Activated CD4-positive, alpha-beta T cell treated with anti-CD3 and anti-CD28 coated beads, Interleukin-2, amount 50 U/mL, for 16 hours (primary cell): ENCODE measurements at regions not wholly inside any gene's neighbourhood (a gene's known extent, or its start where the extent isn't known, plus 50 kb on each side); places are given as distances from the start of the nearest gene placed in this dataset.

Source experiments
- DNase-seq: peaks from one replicate; pipeline ENCODE4 v3.0.0-alpha.2; 2020

DNA sequence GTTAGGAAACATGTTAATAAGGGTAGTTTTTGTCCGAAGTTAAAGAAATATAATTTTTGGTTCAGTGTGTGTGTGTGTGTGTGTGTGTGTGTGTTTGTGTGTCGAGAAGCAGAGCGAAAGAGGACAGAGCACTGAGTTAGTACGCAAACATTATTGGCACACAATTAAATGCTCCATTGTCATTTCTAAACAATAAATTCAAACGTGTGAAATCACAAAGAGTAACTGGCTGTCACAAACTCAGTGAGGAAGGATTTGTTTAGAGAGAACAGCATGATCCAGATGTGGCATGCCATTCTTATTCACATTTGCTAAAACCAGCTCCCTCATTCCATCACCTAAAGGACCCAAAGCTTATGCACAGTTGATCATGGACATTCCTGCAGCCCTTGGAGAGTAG is 970.8 kb downstream of the DTWD2 start:
- no peak for DNase-seq

DNA sequence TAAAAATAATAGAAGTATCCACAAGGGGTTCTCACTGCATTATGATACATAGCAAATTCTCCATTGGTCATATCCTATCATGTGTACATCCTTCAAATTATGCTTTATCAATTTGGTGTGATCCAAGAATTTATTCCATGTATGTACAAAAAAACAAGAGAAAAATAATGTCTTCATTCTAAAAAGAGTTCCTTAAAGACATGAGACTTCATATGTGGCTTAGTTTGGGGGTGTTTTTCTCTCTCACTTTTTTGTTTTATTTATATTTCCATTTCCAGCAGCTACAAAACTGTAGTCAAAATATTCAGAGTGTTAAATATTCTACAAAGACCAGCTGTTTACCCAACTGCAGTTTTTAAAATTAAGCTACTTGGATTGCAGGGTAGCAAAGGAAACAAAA is 972.0 kb downstream of the DTWD2 start:
- no peak for DNase-seq

- no peak for DNase-seq
These were observed 972.8 kb downstream of the DTWD2 start for GRCh38 chr5:118015511-118015910.

GRCh38 chr5:118009741-118010297 is 978.5 kb downstream of the DTWD2 start:
- no peak for DNase-seq

GRCh38 chr5:118008779-118009178 is 979.6 kb downstream of the DTWD2 start:
- DNase-seq: no peak

- no peak for DNase-seq
These were observed 981.1 kb downstream of the DTWD2 start for GRCh38 chr5:118007262-118007661.

GRCh38 chr5:118006219-118006618 is 982.1 kb downstream of the DTWD2 start:
- DNase-seq: no peak

GRCh38 chr5:117999939-118000549 is 988.3 kb downstream of the DTWD2 start:
- no peak for DNase-seq

DNA sequence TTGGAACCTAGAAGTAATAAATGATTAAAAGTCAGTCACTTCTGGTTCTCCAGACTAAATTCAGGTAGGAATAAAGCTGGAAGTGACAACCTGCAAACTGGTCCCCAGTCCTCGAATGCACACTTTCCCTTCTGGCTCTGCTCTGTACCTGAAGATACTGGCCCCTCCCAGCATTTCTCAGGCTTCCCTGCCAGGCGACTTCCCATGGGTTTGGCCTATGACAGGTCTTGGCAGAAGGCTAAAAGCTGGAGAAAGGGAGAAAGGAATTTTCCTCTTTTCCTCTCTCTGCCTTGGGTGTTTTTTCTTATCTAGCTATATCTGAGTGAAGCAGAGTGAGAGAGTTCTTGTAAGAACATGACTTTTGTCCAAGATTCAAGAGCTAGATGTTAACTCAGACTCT is 1005.7 kb downstream of the DTWD2 start:
- DNase-seq: no peak

- no peak for DNase-seq
These were observed 1014.6 kb downstream of the DTWD2 start for GRCh38 chr5:117973785-117974184.

- DNase-seq: no peak
These were observed 1032.5 kb downstream of the DTWD2 start for GRCh38 chr5:117955831-117956230.

DNA sequence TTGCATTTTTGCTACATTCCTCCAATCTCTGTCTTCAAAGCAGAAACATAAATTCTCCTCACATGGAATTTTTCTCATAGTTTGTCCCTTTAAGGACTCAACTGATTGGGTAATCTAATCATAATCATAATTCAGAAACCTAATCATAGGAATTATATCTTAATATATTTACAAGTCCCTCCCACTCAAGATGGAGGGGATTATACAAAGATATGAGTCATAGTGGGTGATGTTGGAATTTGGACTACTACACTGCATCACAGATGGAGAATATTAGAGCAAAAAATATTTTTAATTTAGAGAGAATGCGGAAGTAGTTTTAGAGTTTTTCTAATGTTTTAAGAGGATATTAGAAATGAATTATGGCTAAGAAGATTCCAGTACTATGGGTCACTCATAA is 1034.0 kb downstream of the DTWD2 start:
- no peak for DNase-seq

GRCh38 chr5:117953272-117953671 is 1035.1 kb downstream of the DTWD2 start:
- no peak for DNase-seq

- DNase-seq: no peak
These were observed 1040.5 kb downstream of the DTWD2 start for GRCh38 chr5:117947836-117948235.

DNA sequence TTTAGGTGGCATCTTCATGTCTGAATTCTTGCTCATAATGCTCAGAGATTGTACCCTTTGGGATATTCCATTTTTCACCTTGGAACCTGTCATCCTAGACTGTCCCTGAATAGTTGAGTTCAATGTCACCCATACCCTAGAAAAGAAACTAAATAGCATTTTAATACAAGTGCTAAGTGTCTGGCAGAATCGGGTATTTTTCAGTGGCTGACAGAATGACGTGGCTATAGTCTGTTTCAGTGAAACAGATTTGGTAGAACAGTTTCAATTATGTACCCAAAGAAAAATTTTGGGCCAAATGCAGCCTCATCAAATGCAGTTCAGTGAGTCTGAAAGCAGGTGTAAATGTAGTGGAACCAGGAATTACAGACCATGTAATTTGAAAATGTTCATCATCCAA is 1041.2 kb downstream of the DTWD2 start:
- no peak for DNase-seq

DNA sequence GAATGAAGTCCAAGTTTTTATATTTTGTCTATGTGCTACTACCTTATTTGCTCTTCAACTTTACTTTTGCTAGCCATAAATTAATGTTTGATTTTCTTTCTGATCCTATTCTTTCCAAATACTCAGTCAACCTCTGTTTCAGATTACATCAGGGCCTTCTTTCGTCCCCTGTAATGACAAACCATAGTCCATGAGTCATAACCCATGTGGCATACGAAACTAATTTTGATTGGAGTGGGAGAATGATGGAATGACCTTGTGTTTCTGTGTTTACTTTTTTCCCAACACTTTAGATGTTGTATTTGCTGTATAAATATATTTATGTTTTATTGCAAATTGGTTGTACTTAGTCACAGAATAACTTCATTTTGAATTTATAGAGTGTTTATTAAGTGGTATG is 1043.1 kb downstream of the DTWD2 start:
- no peak for DNase-seq

GRCh38 chr5:117943541-117943940 is 1044.8 kb downstream of the DTWD2 start:
- DNase-seq: no peak

DNA sequence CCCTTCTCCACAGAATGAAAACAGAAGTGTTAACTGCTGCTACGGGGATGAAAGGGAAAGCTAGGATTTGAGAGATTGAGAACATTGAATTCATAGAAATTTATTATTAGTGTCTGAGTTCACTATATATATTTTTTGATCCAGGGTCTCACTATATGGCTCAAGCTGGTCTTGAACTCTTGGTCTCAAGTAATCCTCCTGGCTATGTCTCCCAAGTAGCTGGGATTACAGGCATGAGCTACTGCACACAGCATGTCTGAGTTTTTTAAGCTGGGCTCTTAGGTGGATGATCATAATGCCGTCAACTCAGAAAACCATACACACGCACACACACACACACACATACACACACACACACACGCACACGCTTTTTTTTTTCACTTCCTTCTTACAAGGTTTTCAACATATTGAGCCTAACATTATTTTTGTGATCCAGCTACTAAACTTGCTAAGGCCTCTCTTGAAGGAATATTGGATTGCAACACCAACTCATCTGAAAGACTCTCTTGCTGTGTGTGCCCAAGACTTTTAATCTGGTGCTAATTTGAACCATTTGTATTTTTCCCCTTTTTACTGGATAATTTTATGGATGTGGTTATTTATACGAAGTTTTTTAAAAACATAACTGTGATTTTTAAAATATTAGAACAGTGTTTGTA is 1045.4 kb downstream of the DTWD2 start:
- no peak for DNase-seq

- no peak for DNase-seq
These were observed 1095.1 kb downstream of the DTWD2 start for GRCh38 chr5:117893211-117893610.

GRCh38 chr5:117892360-117892759 is 1096.0 kb downstream of the DTWD2 start:
- DNase-seq: no peak

DNA sequence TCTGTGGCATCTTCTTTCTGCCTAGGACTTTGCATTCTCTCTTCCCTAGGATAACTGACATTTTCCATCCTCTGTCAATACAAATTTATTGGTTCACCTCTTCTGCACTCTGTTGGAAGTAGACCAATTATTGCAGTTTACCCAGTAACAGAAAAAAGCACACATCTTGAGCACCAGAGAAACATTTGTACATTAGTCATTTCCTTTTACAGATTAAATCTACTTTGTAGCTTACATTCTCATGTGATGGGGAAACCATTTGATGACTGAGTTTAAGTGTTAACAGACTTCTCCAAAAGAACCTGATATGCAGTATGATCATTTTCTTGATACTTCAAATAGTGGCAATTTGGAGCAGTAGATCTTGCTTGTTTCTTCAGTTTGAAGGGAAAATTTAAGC is 1098.8 kb downstream of the DTWD2 start:
- no peak for DNase-seq

GRCh38 chr5:117888688-117889087 is 1099.7 kb downstream of the DTWD2 start:
- no peak for DNase-seq

GRCh38 chr5:117881426-117882230 is 1106.7 kb downstream of the DTWD2 start:
- no peak for DNase-seq

DNA sequence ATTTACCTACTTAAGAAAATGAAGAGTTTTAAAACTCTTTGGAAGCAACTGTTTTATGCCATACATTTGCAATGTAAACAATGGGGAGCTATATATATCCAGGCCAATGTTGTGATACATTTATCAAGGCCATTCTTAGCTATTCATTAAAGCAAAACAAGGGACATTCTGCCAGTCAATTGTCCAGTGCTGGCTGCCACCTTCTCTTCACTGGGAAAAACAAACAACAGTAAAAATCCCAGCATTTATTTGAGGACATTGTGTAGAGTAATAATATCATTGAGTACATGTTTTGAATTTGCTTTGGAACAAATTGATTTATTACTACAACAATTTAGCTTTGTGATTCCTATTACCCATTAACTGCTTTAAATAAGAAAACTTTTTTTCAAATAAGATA is 1107.4 kb downstream of the DTWD2 start:
- no peak for DNase-seq
